H1 (cell line): ENCODE measurements at regions not wholly inside any gene's neighbourhood (a gene's known extent, or its start where the extent isn't known, plus 50 kb on each side); places are given as distances from the start of the nearest gene placed in this dataset.

Experiments
- CBX5 ChIP-seq: fragments of 300-800, 300-1000 bp; sonication (generic); IDR thresholded peaks from 2 replicates; pipeline ENCODE4 v1.7.1; 2016; ENCODE audit warnings: antibody characterized with exemption, low read length, low read depth
- CEBPB ChIP-seq: IDR thresholded peaks from 2 replicates; pipeline ENCODE4 v1.6.1; 2012; ENCODE audit warnings: low read depth, low read length
- GABPA ChIP-seq: IDR thresholded peaks from 2 replicates; pipeline ENCODE4 v1.6.1; 2011; ENCODE audit warnings: mild to moderate bottlenecking, low read length, moderate library complexity, borderline replicate concordance; ENCODE audit not compliant: insufficient read depth
- POU5F1 ChIP-seq: IDR thresholded peaks from 2 replicates; pipeline ENCODE4 v1.6.1; 2011; ENCODE audit warnings: low read depth, mild to moderate bottlenecking, low read length, moderate library complexity
- RAD21 ChIP-seq, 2 experiments: IDR thresholded peaks in 1 of 2; conservative IDR thresholded peaks in 1 of 2; 2 replicates each; pipeline ENCODE4 v1.6.1; 2011; ENCODE audit warnings: low read depth in 2 of 2, low read length in 2 of 2, improper control_type of control experiment in 1 of 2, inconsistent platforms in 1 of 2, mild to moderate bottlenecking in 1 of 2, moderate library complexity in 1 of 2
- RBBP5 ChIP-seq: IDR thresholded peaks from 2 replicates; pipeline ENCODE4 v1.7.1; 2012; ENCODE audit warnings: low read depth, mild to moderate bottlenecking, inconsistent platforms, low read length, moderate library complexity, borderline replicate concordance
- SIN3A ChIP-seq, 2 experiments: IDR thresholded peaks in 1 of 2; conservative IDR thresholded peaks in 1 of 2; 2 replicates each; pipeline ENCODE4 v1.6.1; 2011 to 2012; ENCODE audit warnings: low read length in 2 of 2, improper control_type of control experiment in 1 of 2, low read depth in 1 of 2, mild to moderate bottlenecking in 1 of 2
- SIRT6 ChIP-seq: IDR thresholded peaks from one replicate; pipeline ENCODE4 v1.7.1; 2012; ENCODE audit warnings: low read length, inconsistent platforms
- SIX5 ChIP-seq: IDR thresholded peaks from 2 replicates; pipeline ENCODE4 v1.6.1; 2011; ENCODE audit warnings: mild to moderate bottlenecking, low read depth, low read length
- TF ChIP-seq, protein P1 (sequence below): fragments of 300-600 bp; sonication (generic); IDR thresholded peaks from 2 replicates; pipeline ENCODE4 v1.7.1; 2012; ENCODE audit warnings: low read length, moderate library complexity, mild to moderate bottlenecking, inconsistent platforms; ENCODE audit not compliant: insufficient replicate concordance
- TF ChIP-seq, protein P2 (sequence below): IDR thresholded peaks from 2 replicates; pipeline ENCODE4 v1.6.1; 2012; ENCODE audit warnings: inconsistent platforms

- TF ChIP-seq, protein P1, sequence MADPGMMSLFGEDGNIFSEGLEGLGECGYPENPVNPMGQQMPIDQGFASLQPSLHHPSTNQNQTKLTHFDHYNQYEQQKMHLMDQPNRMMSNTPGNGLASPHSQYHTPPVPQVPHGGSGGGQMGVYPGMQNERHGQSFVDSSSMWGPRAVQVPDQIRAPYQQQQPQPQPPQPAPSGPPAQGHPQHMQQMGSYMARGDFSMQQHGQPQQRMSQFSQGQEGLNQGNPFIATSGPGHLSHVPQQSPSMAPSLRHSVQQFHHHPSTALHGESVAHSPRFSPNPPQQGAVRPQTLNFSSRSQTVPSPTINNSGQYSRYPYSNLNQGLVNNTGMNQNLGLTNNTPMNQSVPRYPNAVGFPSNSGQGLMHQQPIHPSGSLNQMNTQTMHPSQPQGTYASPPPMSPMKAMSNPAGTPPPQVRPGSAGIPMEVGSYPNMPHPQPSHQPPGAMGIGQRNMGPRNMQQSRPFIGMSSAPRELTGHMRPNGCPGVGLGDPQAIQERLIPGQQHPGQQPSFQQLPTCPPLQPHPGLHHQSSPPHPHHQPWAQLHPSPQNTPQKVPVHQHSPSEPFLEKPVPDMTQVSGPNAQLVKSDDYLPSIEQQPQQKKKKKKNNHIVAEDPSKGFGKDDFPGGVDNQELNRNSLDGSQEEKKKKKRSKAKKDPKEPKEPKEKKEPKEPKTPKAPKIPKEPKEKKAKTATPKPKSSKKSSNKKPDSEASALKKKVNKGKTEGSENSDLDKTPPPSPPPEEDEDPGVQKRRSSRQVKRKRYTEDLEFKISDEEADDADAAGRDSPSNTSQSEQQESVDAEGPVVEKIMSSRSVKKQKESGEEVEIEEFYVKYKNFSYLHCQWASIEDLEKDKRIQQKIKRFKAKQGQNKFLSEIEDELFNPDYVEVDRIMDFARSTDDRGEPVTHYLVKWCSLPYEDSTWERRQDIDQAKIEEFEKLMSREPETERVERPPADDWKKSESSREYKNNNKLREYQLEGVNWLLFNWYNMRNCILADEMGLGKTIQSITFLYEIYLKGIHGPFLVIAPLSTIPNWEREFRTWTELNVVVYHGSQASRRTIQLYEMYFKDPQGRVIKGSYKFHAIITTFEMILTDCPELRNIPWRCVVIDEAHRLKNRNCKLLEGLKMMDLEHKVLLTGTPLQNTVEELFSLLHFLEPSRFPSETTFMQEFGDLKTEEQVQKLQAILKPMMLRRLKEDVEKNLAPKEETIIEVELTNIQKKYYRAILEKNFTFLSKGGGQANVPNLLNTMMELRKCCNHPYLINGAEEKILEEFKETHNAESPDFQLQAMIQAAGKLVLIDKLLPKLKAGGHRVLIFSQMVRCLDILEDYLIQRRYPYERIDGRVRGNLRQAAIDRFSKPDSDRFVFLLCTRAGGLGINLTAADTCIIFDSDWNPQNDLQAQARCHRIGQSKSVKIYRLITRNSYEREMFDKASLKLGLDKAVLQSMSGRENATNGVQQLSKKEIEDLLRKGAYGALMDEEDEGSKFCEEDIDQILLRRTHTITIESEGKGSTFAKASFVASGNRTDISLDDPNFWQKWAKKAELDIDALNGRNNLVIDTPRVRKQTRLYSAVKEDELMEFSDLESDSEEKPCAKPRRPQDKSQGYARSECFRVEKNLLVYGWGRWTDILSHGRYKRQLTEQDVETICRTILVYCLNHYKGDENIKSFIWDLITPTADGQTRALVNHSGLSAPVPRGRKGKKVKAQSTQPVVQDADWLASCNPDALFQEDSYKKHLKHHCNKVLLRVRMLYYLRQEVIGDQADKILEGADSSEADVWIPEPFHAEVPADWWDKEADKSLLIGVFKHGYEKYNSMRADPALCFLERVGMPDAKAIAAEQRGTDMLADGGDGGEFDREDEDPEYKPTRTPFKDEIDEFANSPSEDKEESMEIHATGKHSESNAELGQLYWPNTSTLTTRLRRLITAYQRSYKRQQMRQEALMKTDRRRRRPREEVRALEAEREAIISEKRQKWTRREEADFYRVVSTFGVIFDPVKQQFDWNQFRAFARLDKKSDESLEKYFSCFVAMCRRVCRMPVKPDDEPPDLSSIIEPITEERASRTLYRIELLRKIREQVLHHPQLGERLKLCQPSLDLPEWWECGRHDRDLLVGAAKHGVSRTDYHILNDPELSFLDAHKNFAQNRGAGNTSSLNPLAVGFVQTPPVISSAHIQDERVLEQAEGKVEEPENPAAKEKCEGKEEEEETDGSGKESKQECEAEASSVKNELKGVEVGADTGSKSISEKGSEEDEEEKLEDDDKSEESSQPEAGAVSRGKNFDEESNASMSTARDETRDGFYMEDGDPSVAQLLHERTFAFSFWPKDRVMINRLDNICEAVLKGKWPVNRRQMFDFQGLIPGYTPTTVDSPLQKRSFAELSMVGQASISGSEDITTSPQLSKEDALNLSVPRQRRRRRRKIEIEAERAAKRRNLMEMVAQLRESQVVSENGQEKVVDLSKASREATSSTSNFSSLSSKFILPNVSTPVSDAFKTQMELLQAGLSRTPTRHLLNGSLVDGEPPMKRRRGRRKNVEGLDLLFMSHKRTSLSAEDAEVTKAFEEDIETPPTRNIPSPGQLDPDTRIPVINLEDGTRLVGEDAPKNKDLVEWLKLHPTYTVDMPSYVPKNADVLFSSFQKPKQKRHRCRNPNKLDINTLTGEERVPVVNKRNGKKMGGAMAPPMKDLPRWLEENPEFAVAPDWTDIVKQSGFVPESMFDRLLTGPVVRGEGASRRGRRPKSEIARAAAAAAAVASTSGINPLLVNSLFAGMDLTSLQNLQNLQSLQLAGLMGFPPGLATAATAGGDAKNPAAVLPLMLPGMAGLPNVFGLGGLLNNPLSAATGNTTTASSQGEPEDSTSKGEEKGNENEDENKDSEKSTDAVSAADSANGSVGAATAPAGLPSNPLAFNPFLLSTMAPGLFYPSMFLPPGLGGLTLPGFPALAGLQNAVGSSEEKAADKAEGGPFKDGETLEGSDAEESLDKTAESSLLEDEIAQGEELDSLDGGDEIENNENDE, result no peak
- TF ChIP-seq SIX5 (no peak), GABPA (no peak), RBBP5 (no peak), RAD21 (IDR thresholded peaks at IDR 0.05 in 1 of 2, conservative IDR thresholded peaks at IDR 0.05 in 1 of 2; ENCODE audit: low read depth in 2 of 2, low read length in 2 of 2) (no peak), POU5F1 (no peak), CEBPB (no peak), CBX5 (no peak), SIRT6 (no peak), SIN3A (conservative IDR thresholded peaks at IDR 0.05 in 1 of 2, IDR thresholded peaks at IDR 0.05 in 1 of 2; ENCODE audit: low read depth in 1 of 2, low read length in 2 of 2) (no peak)
- TF ChIP-seq, protein P2, sequence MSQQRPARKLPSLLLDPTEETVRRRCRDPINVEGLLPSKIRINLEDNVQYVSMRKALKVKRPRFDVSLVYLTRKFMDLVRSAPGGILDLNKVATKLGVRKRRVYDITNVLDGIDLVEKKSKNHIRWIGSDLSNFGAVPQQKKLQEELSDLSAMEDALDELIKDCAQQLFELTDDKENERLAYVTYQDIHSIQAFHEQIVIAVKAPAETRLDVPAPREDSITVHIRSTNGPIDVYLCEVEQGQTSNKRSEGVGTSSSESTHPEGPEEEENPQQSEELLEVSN, result no peak
These were observed 78.8 kb downstream of the CCDC185 start (continued) for GRCh38 chr1:223472057-223472456.
